Nephron progenitor cell (in vitro differentiated cells): ENCODE measurements at regions not wholly inside any gene's neighbourhood (a gene's known extent, or its start where the extent isn't known, plus 50 kb on each side); places are given as distances from the start of the nearest gene placed in this dataset.
"Not testable (repeated sequence)": the region's sequence is repeated elsewhere in the genome, so short reads cannot be mapped to it uniquely, and the experiment has no call there.

Source experiments
- DNase-seq: peaks from one replicate; pipeline ENCODE4 v3.0.0; 2021
- H3K27ac Mint-ChIP-seq: 2 replicates; pipeline ENCODE4 v1.8.0; 2021; ENCODE audit warnings: mild to moderate bottlenecking, moderate library complexity, mixed read lengths
- H3K27me3 Mint-ChIP-seq: 2 replicates; pipeline ENCODE4 v1.8.0; 2021; ENCODE audit warnings: mild to moderate bottlenecking, low read depth, mixed read lengths; ENCODE audit not compliant: poor library complexity
- H3K36me3 Mint-ChIP-seq: 2 replicates; pipeline ENCODE4 v1.8.0; 2021; ENCODE audit warnings: low read depth, mixed read lengths
- H3K4me1 Mint-ChIP-seq: 2 replicates; pipeline ENCODE4 v1.8.0; 2021; ENCODE audit warnings: mixed read lengths
- H3K4me3 Mint-ChIP-seq: 2 replicates; pipeline ENCODE4 v1.8.0; 2021; ENCODE audit warnings: mild to moderate bottlenecking, moderate library complexity, mixed read lengths
- H3K9me3 Mint-ChIP-seq: 2 replicates; pipeline ENCODE4 v1.8.0; 2021; ENCODE audit warnings: mild to moderate bottlenecking, moderate library complexity, mixed read lengths
- TF ChIP-seq, protein P1 (sequence below): fragments of 200-600 bp; sonication (generic); IDR thresholded peaks from 2 replicates; pipeline ENCODE4 v1.5.0; 2021; ENCODE audit warnings: antibody characterized with exemption

DNA sequence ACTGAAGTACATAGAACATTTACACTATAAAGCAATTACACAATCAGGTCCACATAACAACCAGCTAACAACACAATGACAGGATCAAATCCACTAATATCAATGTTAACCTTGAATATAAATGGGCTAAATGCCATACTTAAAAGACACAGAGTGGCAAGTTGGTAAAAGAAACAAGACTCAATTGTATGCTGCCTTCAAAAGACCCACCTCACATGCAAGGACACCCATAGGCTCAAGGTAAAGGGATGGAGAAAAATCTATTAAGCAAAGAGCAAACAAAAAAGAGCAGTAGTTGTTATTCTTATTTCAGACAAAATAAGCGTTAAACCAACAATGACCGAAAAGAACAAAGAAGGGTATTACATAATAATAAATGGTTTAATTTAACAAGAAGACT is 183.3 kb downstream of the PYDC2 start:
- H3K4me3 Mint-ChIP-seq: no peak overlapping the region
- peaks cover 10% of the 10 kb centered on the region for H3K9me3 Mint-ChIP-seq
- peaks cover 2% of the 10 kb centered on the region for H3K27me3 Mint-ChIP-seq
- peaks cover 6% of the 10 kb centered on the region for H3K36me3 Mint-ChIP-seq
- TF ChIP-seq, protein P1, sequence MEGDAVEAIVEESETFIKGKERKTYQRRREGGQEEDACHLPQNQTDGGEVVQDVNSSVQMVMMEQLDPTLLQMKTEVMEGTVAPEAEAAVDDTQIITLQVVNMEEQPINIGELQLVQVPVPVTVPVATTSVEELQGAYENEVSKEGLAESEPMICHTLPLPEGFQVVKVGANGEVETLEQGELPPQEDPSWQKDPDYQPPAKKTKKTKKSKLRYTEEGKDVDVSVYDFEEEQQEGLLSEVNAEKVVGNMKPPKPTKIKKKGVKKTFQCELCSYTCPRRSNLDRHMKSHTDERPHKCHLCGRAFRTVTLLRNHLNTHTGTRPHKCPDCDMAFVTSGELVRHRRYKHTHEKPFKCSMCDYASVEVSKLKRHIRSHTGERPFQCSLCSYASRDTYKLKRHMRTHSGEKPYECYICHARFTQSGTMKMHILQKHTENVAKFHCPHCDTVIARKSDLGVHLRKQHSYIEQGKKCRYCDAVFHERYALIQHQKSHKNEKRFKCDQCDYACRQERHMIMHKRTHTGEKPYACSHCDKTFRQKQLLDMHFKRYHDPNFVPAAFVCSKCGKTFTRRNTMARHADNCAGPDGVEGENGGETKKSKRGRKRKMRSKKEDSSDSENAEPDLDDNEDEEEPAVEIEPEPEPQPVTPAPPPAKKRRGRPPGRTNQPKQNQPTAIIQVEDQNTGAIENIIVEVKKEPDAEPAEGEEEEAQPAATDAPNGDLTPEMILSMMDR: no peak
- no peaks in the 10 kb centered on the region for H3K4me1 Mint-ChIP-seq
- no peak overlapping the region for H3K27ac Mint-ChIP-seq
- DNase-seq: no peak

DNA sequence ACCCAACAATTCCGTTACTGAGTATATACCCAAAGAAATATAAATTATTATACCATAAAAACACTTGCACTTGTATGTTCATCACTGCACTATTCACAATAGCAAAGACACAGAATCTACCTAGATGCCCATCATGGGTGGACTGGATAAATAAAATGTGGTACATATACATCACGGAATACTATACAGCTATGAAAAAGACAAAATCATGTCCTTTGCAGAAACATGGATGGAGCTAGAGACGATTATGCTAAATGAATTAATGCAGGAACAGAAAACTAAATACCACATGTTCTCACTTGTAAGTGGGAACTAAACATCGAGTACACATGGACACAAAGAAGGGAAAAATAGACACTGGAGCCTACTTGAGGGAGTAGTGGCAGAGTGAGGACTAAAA is 185.3 kb downstream of the PYDC2 start:
- TF ChIP-seq, protein P1: no peak
- H3K9me3 Mint-ChIP-seq: peaks cover 18% of the 10 kb centered on the region
- no peaks in the 10 kb centered on the region for H3K4me1 Mint-ChIP-seq
- no peak for DNase-seq
- no peak overlapping the region for H3K4me3 Mint-ChIP-seq
- no peak overlapping the region for H3K27ac Mint-ChIP-seq
- H3K36me3 Mint-ChIP-seq: peaks cover 10% of the 10 kb centered on the region
- peaks cover 2% of the 10 kb centered on the region for H3K27me3 Mint-ChIP-seq

DNA sequence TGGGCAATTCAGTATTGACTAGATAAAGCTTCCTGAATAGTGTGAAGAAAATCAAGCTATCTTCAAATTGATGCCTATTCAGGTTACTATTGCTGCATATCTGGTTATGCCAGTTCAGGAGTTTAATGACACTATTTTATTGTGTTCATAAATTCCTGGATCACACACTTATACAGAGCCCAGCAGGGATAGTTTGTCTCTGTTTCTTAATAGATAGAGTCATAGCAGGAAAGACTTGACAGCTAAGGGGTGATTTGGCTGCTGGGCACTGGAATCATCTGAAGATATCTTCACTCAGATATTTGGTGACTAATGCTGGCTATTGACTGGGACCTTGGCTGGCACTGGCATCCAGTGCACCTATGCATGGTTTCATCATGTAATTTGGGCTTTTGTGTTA is 187.8 kb downstream of the PYDC2 start:
- H3K27ac Mint-ChIP-seq: no peak overlapping the region
- peaks cover 2% of the 10 kb centered on the region for H3K27me3 Mint-ChIP-seq
- H3K36me3 Mint-ChIP-seq: peaks cover 13% of the 10 kb centered on the region
- no peak overlapping the region for H3K4me3 Mint-ChIP-seq
- peaks cover 27% of the 10 kb centered on the region for H3K9me3 Mint-ChIP-seq
- DNase-seq: no peak
- TF ChIP-seq, protein P1: no peak
- H3K4me1 Mint-ChIP-seq: no peaks in the 10 kb centered on the region

- H3K27me3 Mint-ChIP-seq: peaks cover 2% of the 10 kb centered on the region
- peaks cover 13% of the 10 kb centered on the region for H3K36me3 Mint-ChIP-seq
- TF ChIP-seq, protein P1: no peak
- no peak for DNase-seq
- no peak overlapping the region for H3K4me3 Mint-ChIP-seq
- H3K27ac Mint-ChIP-seq: peak overlapping the region; percentile 37
- no peaks in the 10 kb centered on the region for H3K4me1 Mint-ChIP-seq
- H3K9me3 Mint-ChIP-seq: peaks cover 27% of the 10 kb centered on the region
Observed at GRCh38 chr3:191649626-191650025, 188.7 kb downstream of the PYDC2 start.

- not testable (repeated sequence) for H3K4me3 Mint-ChIP-seq, H3K9me3 Mint-ChIP-seq, H3K4me1 Mint-ChIP-seq, DNase-seq, H3K27ac Mint-ChIP-seq, H3K27me3 Mint-ChIP-seq, H3K36me3 Mint-ChIP-seq
Observed at GRCh38 chr3:191658781-191659419, 197.9 kb downstream of the PYDC2 start.

DNA sequence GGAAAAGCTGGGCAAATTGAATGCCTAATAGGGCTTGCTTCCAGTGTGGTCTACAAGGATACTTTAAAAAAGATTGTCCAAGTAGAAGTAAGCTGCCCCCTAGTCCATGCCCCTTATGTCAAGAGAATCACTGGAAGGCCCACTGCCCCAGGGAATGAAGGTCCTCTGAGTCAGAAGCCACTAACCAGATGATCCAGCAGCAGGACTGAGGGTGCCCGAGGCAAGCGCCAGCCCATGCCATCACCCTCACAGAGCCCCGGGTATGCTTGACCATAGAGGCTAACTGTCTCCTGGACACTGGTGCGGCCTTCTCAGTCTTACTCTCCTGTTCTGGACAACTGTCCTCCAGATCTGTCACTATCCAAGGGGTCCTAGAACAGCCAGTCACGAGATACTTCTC is 201.2 kb downstream of the PYDC2 start:
- H3K36me3 Mint-ChIP-seq, H3K27me3 Mint-ChIP-seq, H3K9me3 Mint-ChIP-seq, H3K27ac Mint-ChIP-seq, DNase-seq, H3K4me1 Mint-ChIP-seq, H3K4me3 Mint-ChIP-seq: not testable (repeated sequence)

DNA sequence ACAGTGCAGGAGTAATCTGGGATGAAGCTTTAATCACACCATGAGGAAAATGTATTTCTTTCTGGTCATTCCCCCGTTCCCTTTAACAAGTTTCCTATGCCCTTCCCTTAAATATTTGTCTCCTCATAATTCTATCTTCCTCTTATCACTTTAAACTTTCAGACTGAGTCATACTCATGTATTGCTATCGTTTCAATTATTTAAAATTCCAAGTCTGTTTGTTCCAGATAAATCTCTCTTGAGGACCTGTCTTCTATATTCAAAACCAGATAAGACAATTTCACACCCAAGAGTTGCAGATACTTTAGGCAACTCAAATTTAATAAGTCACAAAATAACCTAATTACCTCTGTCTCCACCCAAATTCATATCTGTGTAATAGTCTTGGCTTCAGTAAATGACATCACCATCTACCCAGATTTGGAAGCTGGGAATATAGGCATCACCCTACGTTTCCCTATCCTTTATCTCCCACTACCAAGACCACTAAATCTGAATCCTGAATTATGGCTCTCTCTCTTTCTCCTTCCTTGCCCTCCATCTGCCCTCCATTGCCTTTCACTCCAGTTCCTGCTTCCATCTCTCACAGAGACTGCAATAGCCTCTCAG is 220.1 kb downstream of the PYDC2 start:
- Mint-ChIP-seq H3K4me3 (no peak overlapping the region), H3K27me3 (no peaks in the 10 kb centered on the region), H3K4me1 (no peaks in the 10 kb centered on the region), H3K36me3 (no peaks in the 10 kb centered on the region), H3K27ac (no peak overlapping the region), H3K9me3 (no peaks in the 10 kb centered on the region)
- TF ChIP-seq, protein P1: no peak
- DNase-seq: no peak
